H9 (cell line): ENCODE measurements at regions not wholly inside any gene's neighbourhood (a gene's known extent, or its start where the extent isn't known, plus 50 kb on each side); places are given as distances from the start of the nearest gene placed in this dataset.

Source experiments
- DNase-seq: peaks from one replicate; pipeline ENCODE4 v3.0.0-alpha.2; 2017
- H2AFZ ChIP-seq: one replicate; pipeline ENCODE4 v1.6.1; 2013; ENCODE audit warnings: mild to moderate bottlenecking, low read length, control low read depth, moderate library complexity
- H2AK5ac ChIP-seq: 2 replicates; pipeline ENCODE4 v1.6.1; 2013; ENCODE audit warnings: low read length, control low read depth, mixed read lengths; ENCODE audit not compliant: insufficient read length
- H2BK120ac ChIP-seq: one replicate; pipeline ENCODE4 v1.6.1; 2013; ENCODE audit warnings: low read depth, mild to moderate bottlenecking, low read length, control low read depth, inconsistent platforms; ENCODE audit not compliant: poor library complexity, severe bottlenecking
- H2BK12ac ChIP-seq: 2 replicates; pipeline ENCODE4 v1.6.1; 2013; ENCODE audit warnings: low read length, control low read depth, mixed read lengths, low read depth; ENCODE audit not compliant: insufficient read length
- H2BK15ac ChIP-seq: 2 replicates; pipeline ENCODE4 v1.6.1; 2013; ENCODE audit warnings: low read depth, low read length, control low read depth
- H2BK20ac ChIP-seq: one replicate; pipeline ENCODE4 v1.6.1; 2013; ENCODE audit warnings: low read depth, mild to moderate bottlenecking, low read length, control low read depth, inconsistent platforms; ENCODE audit not compliant: poor library complexity, severe bottlenecking
- H2BK5ac ChIP-seq: 2 replicates; pipeline ENCODE4 v1.6.1; 2013; ENCODE audit warnings: low read length, control low read depth, mixed read lengths; ENCODE audit not compliant: insufficient read length
- H3K14ac ChIP-seq: 2 replicates; pipeline ENCODE4 v1.6.1; 2013; ENCODE audit warnings: low read length, control low read depth; ENCODE audit not compliant: insufficient read depth
- H3K18ac ChIP-seq: 2 replicates; pipeline ENCODE4 v1.6.1; 2013; ENCODE audit warnings: low read depth, mild to moderate bottlenecking, mixed read lengths, low read length, control low read depth; ENCODE audit not compliant: insufficient read length
- H3K23ac ChIP-seq: 2 replicates; pipeline ENCODE4 v1.6.1; 2013; ENCODE audit warnings: low read length, control low read depth, mixed read lengths, low read depth; ENCODE audit not compliant: insufficient read length
- H3K23me2 ChIP-seq: 2 replicates; pipeline ENCODE4 v1.6.1; 2013; ENCODE audit warnings: low read depth, mild to moderate bottlenecking, mixed read lengths, low read length, control low read depth; ENCODE audit not compliant: insufficient read length, poor library complexity, severe bottlenecking
- H3K27ac ChIP-seq: 2 replicates; pipeline ENCODE4 v1.5.1; 2013; ENCODE audit warnings: low read length, control low read depth, mixed read lengths, low read depth; ENCODE audit not compliant: insufficient read length
- H3K27me3 ChIP-seq: 2 replicates; pipeline ENCODE4 v1.6.1; 2013; ENCODE audit warnings: low read length, control low read depth, inconsistent platforms; ENCODE audit not compliant: insufficient read depth
- H3K4ac ChIP-seq: 2 replicates; pipeline ENCODE4 v1.6.1; 2013; ENCODE audit warnings: low read depth, mild to moderate bottlenecking, control low read depth, inconsistent platforms, low read length, moderate library complexity
- H3K4me1 ChIP-seq: 2 replicates; pipeline ENCODE4 v1.6.1; 2013; ENCODE audit warnings: low read length, control low read depth, inconsistent platforms; ENCODE audit not compliant: insufficient read depth
- H3K4me2 ChIP-seq: 2 replicates; pipeline ENCODE4 v1.6.1; 2013; ENCODE audit warnings: low read length, control low read depth, mixed read lengths; ENCODE audit not compliant: insufficient read length, insufficient read depth
- H3K56ac ChIP-seq: 2 replicates; pipeline ENCODE4 v1.6.1; 2013; ENCODE audit warnings: low read depth, mild to moderate bottlenecking, mixed read lengths, low read length, control low read depth; ENCODE audit not compliant: insufficient read length
- H3K79me1 ChIP-seq: 2 replicates; pipeline ENCODE4 v1.6.1; 2013; ENCODE audit warnings: low read depth, mild to moderate bottlenecking, moderate library complexity, low read length, control low read depth, inconsistent platforms; ENCODE audit not compliant: insufficient read depth, poor library complexity, severe bottlenecking
- H3K79me2 ChIP-seq: 2 replicates; pipeline ENCODE4 v1.6.1; 2013; ENCODE audit warnings: low read length, control low read depth, inconsistent platforms; ENCODE audit not compliant: insufficient read depth
- H3K9ac ChIP-seq: 2 replicates; pipeline ENCODE4 v1.6.1; 2013; ENCODE audit warnings: low read length, control low read depth, mixed read lengths; ENCODE audit not compliant: insufficient read length; ENCODE audit errors: extremely low read depth
- H3K9me3 ChIP-seq: one replicate; pipeline ENCODE4 v1.6.1; 2013; ENCODE audit warnings: low read depth, low read length, inconsistent platforms; ENCODE audit not compliant: control insufficient read depth
- H3T11ph ChIP-seq: one replicate; pipeline ENCODE4 v1.6.1; 2013; ENCODE audit warnings: mild to moderate bottlenecking, low read length, control low read depth, inconsistent platforms
- H4K20me1 ChIP-seq: one replicate; pipeline ENCODE4 v1.6.1; 2013; ENCODE audit not compliant: control insufficient read depth, insufficient read length, insufficient read depth
- H4K5ac ChIP-seq: 2 replicates; pipeline ENCODE4 v1.6.1; 2013; ENCODE audit warnings: low read depth, mild to moderate bottlenecking, mixed read lengths, low read length, control low read depth; ENCODE audit not compliant: insufficient read length
- H4K8ac ChIP-seq: replicated peaks from 2 replicates; pipeline ENCODE4 v1.6.1; 2013; ENCODE audit warnings: low read length, control low read depth, mixed read lengths, low read depth; ENCODE audit not compliant: insufficient read length
- H4K91ac ChIP-seq: 2 replicates; pipeline ENCODE4 v1.6.1; 2013; ENCODE audit warnings: low read depth, mild to moderate bottlenecking, moderate library complexity, mixed read lengths, low read length, control low read depth; ENCODE audit not compliant: insufficient read length
- H3K27ac Mint-ChIP-seq, 3 experiments: 2 replicates in 2 of 3; 3 replicates in 1 of 3; pipeline ENCODE4 v1.8.0; 2020 to 2021; ENCODE audit warnings: mixed read lengths in 3 of 3, mild to moderate bottlenecking in 1 of 3, moderate library complexity in 1 of 3
- H3K27me3 Mint-ChIP-seq: 2 replicates; pipeline ENCODE4 v1.8.0; 2021; ENCODE audit warnings: low read depth, mild to moderate bottlenecking, moderate library complexity, mixed read lengths
- H3K36me3 Mint-ChIP-seq, 3 experiments: 2 replicates in 2 of 3; 3 replicates in 1 of 3; pipeline ENCODE4 v1.8.0; 2020 to 2021; ENCODE audit warnings: low read depth in 3 of 3, mixed read lengths in 3 of 3; ENCODE audit not compliant: insufficient read depth in 1 of 3
- H3K4me1 Mint-ChIP-seq, 2 experiments: 2 replicates each; pipeline ENCODE4 v1.8.0; 2020; ENCODE audit warnings: mixed read lengths in 2 of 2
- H3K4me3 Mint-ChIP-seq, 2 experiments: 2 replicates in 1 of 2; 3 replicates in 1 of 2; pipeline ENCODE4 v1.8.0; 2020 to 2021; ENCODE audit warnings: mild to moderate bottlenecking in 2 of 2, mixed read lengths in 2 of 2, moderate library complexity in 1 of 2
- H3K9me3 Mint-ChIP-seq, 2 experiments: 2 replicates in 1 of 2; 3 replicates in 1 of 2; pipeline ENCODE4 v1.8.0; 2020; ENCODE audit warnings: mild to moderate bottlenecking in 2 of 2, mixed read lengths in 2 of 2, moderate library complexity in 1 of 2
- WGBS: extraction: QIAGEN DNeasy Blood & Tissue Kit; methylation state at CpG from one replicate; pipeline ENCODE4 v1.1.7; 2013; ENCODE audit warnings: missing lambda C conversion rate, low lambda C conversion rate, mixed read lengths; ENCODE audit not compliant: insufficient read length; ENCODE audit errors: extremely low coverage; 5-methylcytosine and 5-hydroxymethylcytosine counted together
- TF ChIP-seq, protein P1 (sequence below): fragments of 200-600 bp; sonication (generic); conservative IDR thresholded peaks from 3 replicates; pipeline ENCODE4 v1.8.0; 2021; ENCODE audit warnings: antibody characterized with exemption, mild to moderate bottlenecking

- Histone ChIP-seq H2AK5ac (no peak overlapping the region), H3K18ac (no peak overlapping the region), H3K4ac (no peak overlapping the region), H3K9me3 (no peaks in the 10 kb centered on the region), H2AFZ (no peak overlapping the region), H4K5ac (no peak overlapping the region), H2BK20ac (no peak overlapping the region), H3K79me2 (no peaks in the 10 kb centered on the region), H3K23ac (no peak overlapping the region), H3T11ph (no peak overlapping the region), H3K27me3 (no peaks in the 10 kb centered on the region), H4K8ac (no peak overlapping the region), H3K56ac (no peak overlapping the region), H2BK12ac (no peak overlapping the region), H3K23me2 (no peaks in the 10 kb centered on the region), H2BK15ac (no peak overlapping the region), H4K91ac (no peak overlapping the region), H3K4me1 (peaks cover 14% of the 10 kb centered on the region), H2BK120ac (no peak overlapping the region), H4K20me1 (no peaks in the 10 kb centered on the region), H3K4me2 (no peak overlapping the region), H3K9ac (no peak overlapping the region), H3K14ac (no peak overlapping the region), H3K79me1 (no peaks in the 10 kb centered on the region), H3K27ac (no peak overlapping the region), H2BK5ac (no peak overlapping the region)
- Mint-ChIP-seq H3K36me3 (peaks cover 0 to 3% (median 2%) of the 10 kb centered on the region in 3 experiments; a peak in 2 of 7 replicates), H3K4me1 (peaks cover 36 to 44% of the 10 kb centered on the region in 2 experiments), H3K27me3 (peaks cover 24% of the 10 kb centered on the region), H3K4me3 (no peak overlapping the region), H3K9me3 (peaks cover 0 to 4% of the 10 kb centered on the region in 2 experiments; a peak in 1 of 5 replicates), H3K27ac (no peak overlapping the region)
- DNase-seq = no peak
- TF ChIP-seq, protein P1, sequence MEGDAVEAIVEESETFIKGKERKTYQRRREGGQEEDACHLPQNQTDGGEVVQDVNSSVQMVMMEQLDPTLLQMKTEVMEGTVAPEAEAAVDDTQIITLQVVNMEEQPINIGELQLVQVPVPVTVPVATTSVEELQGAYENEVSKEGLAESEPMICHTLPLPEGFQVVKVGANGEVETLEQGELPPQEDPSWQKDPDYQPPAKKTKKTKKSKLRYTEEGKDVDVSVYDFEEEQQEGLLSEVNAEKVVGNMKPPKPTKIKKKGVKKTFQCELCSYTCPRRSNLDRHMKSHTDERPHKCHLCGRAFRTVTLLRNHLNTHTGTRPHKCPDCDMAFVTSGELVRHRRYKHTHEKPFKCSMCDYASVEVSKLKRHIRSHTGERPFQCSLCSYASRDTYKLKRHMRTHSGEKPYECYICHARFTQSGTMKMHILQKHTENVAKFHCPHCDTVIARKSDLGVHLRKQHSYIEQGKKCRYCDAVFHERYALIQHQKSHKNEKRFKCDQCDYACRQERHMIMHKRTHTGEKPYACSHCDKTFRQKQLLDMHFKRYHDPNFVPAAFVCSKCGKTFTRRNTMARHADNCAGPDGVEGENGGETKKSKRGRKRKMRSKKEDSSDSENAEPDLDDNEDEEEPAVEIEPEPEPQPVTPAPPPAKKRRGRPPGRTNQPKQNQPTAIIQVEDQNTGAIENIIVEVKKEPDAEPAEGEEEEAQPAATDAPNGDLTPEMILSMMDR = no peak
- no CpG with 5 or more reads among the region's 8 CpGs for WGBS
Observed at GRCh38 chr12:5248999-5249526, 182.8 kb upstream of the NTF3 start.
